ENCODE measurements at regions not wholly inside any gene's neighbourhood (a gene's known extent, or its start where the extent isn't known, plus 50 kb on each side); places are given as distances from the start of the nearest gene placed in this dataset.

GRCh38 chr2:217289907-217290280, 430.0 kb upstream of the TNP1 start:
- DNase-seq: no peak

DNA sequence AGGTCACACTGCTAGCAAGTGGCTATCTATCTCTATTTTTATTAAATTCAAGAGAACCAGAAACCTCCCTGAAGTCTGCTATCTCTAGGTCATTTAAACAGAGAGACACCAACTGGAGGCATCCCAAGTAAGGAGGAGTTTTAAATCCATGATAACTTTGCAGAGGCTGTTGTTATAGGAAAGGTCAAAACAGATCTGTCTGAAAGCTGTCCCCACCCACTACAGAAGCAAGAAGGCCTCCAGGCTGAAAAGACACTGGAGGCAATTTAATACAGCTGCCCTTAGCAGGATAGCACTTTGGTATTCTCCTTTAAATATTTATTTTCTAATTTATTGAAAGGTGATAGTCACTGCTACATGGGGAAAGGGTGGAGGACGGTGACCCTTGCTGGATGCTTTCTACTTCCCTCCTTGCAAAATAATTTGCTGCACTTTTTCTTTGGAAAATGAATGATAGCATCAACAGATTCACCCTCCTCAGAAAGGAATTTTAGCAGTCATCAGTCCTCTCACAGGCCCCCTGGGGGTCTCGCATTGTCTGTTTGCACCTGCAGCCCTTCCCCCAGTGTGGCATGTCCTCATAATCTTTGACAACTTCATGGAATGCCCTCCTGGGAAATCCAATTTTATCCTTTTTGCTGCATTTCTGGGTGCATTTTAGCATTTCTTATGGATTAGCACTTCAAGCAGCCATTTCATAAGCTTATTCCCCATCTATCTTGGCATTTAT, 429.5 kb upstream of the TNP1 start:
- DNase-seq: no peak

- no peak for DNase-seq
Measured at GRCh38 chr2:217288472-217289063, 428.7 kb upstream of the TNP1 start.

- no peak for DNase-seq
Measured at GRCh38 chr2:217286833-217287232, 427.0 kb upstream of the TNP1 start.

DNA sequence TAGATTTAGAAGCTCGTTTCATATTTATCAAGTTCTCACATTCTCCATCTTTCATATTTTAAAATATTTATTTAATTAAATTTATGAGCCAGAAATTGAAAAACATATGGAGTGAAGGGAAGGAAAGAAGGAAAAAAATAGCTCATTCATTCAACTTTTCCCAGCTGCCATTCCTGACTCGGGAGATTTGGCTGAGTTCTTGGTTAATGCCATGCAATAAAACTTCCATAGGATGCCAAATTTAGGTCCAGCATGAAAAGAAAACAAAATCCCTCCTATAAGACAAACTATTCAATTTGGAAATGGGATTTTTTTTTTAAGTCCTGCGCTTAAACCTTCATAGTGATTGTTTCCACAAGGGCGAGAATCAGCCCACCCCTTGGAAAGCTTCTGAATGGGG, 426.1 kb upstream of the TNP1 start:
- DNase-seq: no peak

- DNase-seq: no peak
Measured at GRCh38 chr2:217283460-217283859, 423.6 kb upstream of the TNP1 start.

- no peak for DNase-seq
Measured at GRCh38 chr2:217282531-217282930, 422.7 kb upstream of the TNP1 start.

GRCh38 chr2:217279556-217279955, 419.7 kb upstream of the TNP1 start:
- DNase-seq: no peak

GRCh38 chr2:217279140-217279539, 419.3 kb upstream of the TNP1 start:
- no peak for DNase-seq

DNA sequence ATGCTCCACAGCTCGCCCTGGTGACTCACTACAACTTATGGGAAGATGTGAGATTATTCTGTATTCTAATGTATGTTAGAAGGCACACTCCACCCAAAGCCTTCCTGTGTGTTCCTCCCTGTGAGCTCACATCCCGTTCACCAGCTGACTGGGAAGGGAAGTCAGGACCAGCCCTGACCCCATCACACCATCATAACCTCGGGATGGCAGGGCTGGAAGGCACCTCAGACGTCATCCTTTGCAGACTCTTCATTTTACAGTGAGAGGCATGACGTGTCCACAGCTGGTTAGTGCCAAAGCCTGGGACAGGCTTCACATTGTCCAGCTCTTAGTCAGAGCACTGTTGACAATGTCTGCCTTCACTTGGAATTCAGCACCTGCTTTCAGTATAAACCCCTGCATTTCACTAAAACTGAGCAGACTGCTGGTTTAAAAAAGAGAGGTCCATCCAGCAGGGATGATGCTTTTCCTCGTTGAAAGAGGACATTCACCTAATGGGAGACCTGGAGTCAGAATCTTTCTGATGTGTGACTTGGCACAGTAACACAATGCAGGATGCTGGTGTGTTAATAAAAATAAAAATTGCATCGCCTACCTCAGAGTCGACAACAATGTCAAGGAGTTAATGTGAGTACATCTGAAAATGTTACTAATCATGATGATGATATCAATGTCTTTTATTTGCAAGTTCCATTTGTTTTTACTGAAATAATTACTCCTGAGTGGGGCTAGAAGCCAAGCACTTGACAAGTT, 418.0 kb upstream of the TNP1 start:
- no peak for DNase-seq

GRCh38 chr2:217276433-217276832, 416.6 kb upstream of the TNP1 start:
- DNase-seq: no peak

DNA sequence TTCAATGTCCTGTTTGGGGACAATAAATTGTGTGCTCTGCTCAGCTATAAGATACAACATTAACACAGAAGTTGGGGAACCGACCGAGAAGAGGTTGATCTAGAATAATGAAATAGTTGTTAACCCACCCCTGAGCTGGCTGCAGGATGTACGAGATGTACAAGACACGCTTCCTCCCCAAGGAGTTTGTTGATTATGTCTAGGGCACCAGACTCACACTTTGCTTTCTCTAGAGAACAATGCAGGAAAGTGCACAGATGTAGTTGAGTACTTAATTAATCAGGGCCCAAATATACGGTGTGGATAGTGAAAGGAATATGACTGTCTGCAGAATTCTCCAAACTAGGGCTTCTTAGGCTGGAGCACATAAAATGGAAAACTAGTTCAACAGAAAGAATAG, 415.2 kb upstream of the TNP1 start:
- no peak for DNase-seq

- DNase-seq: no peak
Measured at GRCh38 chr2:217274578-217274977, 414.7 kb upstream of the TNP1 start.

DNA sequence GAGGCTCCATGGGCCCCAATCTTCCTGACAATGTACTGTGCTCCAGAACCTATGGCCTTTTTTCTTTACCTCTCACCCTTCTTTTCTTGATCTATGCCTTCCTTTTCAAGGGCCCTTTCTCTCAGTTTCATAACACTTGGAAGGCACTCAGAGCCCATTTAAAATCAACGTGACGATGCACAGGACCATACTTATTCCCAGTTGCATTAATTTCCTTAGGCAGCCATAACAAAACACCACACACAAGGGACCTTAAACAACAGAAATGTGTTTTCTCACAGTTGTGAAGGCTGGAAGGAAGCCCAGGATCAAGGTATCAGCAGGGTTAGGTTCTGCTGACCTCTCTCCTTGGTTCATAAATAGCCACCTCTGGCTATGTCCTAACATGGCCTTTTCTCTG, 414.0 kb upstream of the TNP1 start:
- no peak for DNase-seq

DNA sequence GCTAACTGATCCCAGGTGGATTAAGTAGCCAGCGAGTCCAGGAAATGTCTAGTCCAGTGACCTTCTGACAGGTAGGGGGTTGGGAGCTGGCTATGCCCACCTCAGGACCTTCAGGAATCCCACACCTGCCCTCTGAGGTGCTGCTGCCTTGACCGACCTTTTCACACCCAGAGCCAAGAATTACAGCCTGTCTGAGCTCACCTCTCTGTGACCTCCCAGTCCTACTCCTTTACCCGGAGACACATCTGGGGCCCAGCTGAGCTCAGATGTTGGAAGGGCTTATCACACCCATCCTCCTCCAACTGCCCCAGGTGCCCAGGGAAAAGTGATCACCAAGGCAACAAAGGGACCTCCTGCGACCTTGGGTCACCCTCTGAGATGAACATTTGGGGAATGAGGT, 413.3 kb upstream of the TNP1 start:
- no peak for DNase-seq

DNA sequence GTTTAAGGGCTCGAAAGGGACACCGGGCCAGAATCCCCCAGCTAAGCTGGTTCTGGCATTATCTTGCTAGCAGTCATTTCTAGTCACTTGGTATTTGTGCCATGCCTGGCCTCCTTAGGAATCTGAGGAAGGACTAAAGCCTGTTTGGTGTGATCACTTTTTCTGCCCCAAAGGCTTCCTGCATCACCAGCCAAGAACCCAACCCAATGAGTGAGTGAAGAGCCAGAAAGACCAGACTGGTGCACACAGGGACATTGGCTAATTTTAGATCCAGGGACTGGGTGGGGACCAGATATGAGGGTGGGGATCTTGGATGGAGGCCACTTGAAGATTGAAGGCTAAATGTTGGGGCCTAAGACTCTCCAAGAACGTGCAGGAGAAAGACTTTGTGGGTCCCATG, 411.9 kb upstream of the TNP1 start:
- DNase-seq: no peak

GRCh38 chr2:217270485-217271121, 410.7 kb upstream of the TNP1 start:
- no peak for DNase-seq

DNA sequence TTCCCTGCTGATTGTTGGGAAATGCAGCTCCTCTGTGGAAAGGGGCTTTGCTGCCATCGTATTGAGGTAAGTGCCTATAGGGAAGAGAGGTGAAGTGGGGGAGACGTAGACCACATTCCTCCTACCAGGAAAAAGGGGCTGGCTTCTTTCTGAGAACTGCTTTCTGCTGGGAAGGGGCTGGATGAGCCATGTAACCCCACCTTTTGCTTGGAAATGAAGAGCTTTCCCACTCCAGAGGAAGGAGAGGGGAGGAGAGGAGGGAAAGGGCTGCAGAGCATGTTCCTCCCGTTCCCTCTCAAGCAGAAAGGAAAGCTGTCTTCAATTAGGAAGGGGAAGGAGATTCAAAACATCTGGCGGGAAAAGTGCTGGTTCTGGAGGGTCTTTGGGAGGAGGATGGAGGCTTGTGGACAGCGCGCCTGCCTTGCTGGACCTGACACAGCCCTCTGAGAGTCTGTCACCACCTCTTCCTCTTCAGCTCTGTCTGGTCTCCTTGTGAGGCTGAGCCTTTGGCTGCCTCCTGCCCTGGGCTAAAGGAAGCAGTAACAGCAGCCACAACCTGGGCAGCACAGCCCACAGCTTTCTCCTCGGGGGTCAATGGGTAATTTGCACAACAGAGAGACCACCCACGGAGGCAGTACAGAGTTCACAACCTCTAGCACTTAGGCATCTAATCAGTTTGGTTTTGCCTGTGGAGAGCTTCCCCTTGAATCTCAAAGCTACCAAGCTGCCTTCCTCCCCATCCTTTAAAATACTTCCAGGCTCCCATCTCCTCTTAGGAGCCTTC, 410.0 kb upstream of the TNP1 start:
- DNase-seq: no peak

DNA sequence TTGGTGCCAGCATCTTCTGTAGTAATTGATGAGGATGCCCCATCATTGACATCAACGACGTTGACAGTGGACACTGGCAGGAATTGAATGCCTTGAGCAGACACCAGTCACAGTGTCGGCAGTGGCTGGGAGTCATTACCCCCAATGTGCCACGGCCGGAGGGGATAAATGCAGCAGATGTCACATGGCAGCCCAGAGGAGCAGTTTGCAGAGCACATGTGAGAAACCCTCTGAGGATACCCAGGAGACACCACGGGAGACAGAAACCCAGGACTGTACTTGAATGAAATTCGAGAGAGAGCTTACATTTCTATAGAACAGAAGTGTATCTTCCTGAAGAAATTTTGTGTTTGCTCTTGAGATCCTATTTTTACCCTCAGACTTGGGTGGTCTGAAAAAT, 409.1 kb upstream of the TNP1 start:
- DNase-seq: no peak

GRCh38 chr2:217267758-217268157, 407.9 kb upstream of the TNP1 start:
- DNase-seq: no peak

GRCh38 chr2:217263756-217264155, 403.9 kb upstream of the TNP1 start:
- no peak for DNase-seq

- DNase-seq: no peak
Measured at GRCh38 chr2:217262911-217263310, 403.0 kb upstream of the TNP1 start.

DNA sequence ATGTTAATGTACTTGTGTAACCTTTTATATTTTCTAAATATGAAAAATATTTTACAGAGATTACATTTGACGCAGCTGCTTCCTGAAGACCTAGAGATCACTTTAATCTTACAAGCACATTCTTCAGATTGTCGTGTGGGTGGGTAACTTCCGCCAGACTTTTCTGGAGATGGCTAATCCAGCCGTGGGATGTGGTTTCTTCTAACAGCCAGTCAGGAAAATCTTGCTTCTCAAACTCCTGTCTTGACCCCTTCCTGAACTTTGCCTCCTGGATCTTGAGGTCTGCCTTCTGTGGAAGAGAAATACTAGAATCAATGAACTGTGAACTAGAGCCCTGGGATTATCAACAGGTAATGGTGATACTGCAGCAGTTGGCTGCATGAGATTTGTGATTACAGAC, 401.6 kb upstream of the TNP1 start:
- DNase-seq: no peak
